T-cell (primary cell): ENCODE measurements at regions not wholly inside any gene's neighbourhood (a gene's known extent, or its start where the extent isn't known, plus 50 kb on each side); places are given as distances from the start of the nearest gene placed in this dataset.
"Not testable (repeated sequence)": the region's sequence is repeated elsewhere in the genome, so short reads cannot be mapped to it uniquely, and the experiment has no call there.

Experiments used
- ATAC-seq, 4 experiments: fragments of 200-7000 bp in 3 of 4; fragments of 150-1000 bp in 1 of 4; cut with Tn5 transposase; replicated peaks in 1 of 4; 1 replicate in 3 of 4; 2 replicates in 1 of 4; pipeline ENCODE4 v1.10.0; 2021; ENCODE audit warnings: moderate library complexity in 3 of 4, mild to moderate bottlenecking in 2 of 4, moderate number of reproducible peaks in 1 of 4
- CTCF ChIA-PET, 2 donors: fragments of 300-600 bp; sonication (Branson Sonifier 250); formaldehyde crosslinking; loops; one replicate each; lab custom pipeline; 2022; ENCODE audit warnings: antibody characterized with exemption in 2 of 2; lab: Charles Lee
- POLR2A ChIA-PET, 2 donors: fragments of 300-600 bp; sonication (Branson Sonifier 250); formaldehyde crosslinking; loops; one replicate each; lab custom pipeline; 2022; ENCODE audit warnings: antibody characterized with exemption in 2 of 2; lab: Charles Lee
- DNase-seq, 35 experiments: peaks; one replicate each; pipeline versions ENCODE4 v3.0.0 to v3.0.0-alpha.2; 2013 to 2023
- H3K27ac ChIP-seq: one replicate; pipeline ENCODE4 v1.5.1; 2013; ENCODE audit warnings: low read length
- H3K27me3 ChIP-seq, 2 experiments: replicated peaks in 1 of 2; 1 replicate in 1 of 2; 2 replicates in 1 of 2; pipeline versions ENCODE4 v1.6.1 to v1.7.0; 2013; ENCODE audit warnings: low read length in 1 of 2, mixed read lengths in 1 of 2; ENCODE audit not compliant: control insufficient read depth in 2 of 2, insufficient read depth in 2 of 2; ENCODE audit errors: extremely low read depth in 1 of 2
- H3K36me3 ChIP-seq, 2 donors: 1 replicate in 1 of 2; 2 replicates in 1 of 2; pipeline versions ENCODE4 v1.6.1 to v1.7.0; 2013; ENCODE audit warnings: low read length in 1 of 2; ENCODE audit not compliant: control insufficient read depth in 2 of 2, insufficient read depth in 1 of 2; ENCODE audit errors: extremely low read depth in 1 of 2
- H3K4me1 ChIP-seq, 2 experiments: 1 replicate in 1 of 2; 2 replicates in 1 of 2; pipeline versions ENCODE4 v1.6.1 to v1.7.0; 2013; ENCODE audit warnings: low read length in 2 of 2, mixed read lengths in 1 of 2; ENCODE audit not compliant: insufficient read depth in 2 of 2, control insufficient read depth in 1 of 2; ENCODE audit errors: extremely low read depth in 1 of 2
- H3K4me3 ChIP-seq, 2 donors: 1 replicate in 1 of 2; 2 replicates in 1 of 2; pipeline versions ENCODE4 v1.5.1 to v1.7.0; 2013; ENCODE audit warnings: mild to moderate bottlenecking in 2 of 2, low read length in 1 of 2, moderate library complexity in 1 of 2; ENCODE audit not compliant: control insufficient read depth in 1 of 2; ENCODE audit errors: extremely low read depth in 1 of 2
- H3K9me3 ChIP-seq: 2 replicates; pipeline ENCODE4 v1.7.0; 2013
- H3K27ac Mint-ChIP-seq, 2 donors: one replicate each; pipeline ENCODE4 v1.8.0; 2020 to 2021; ENCODE audit warnings: mild to moderate bottlenecking in 2 of 2, mixed read lengths in 2 of 2
- H3K27me3 Mint-ChIP-seq, 2 donors: one replicate each; pipeline ENCODE4 v1.8.0; 2021 to 2022; ENCODE audit warnings: mixed read lengths in 2 of 2
- H3K36me3 Mint-ChIP-seq: one replicate; pipeline ENCODE4 v1.8.0; 2021; ENCODE audit warnings: mixed read lengths
- H3K4me1 Mint-ChIP-seq, 3 donors: one replicate each; pipeline ENCODE4 v1.8.0; 2020 to 2022; ENCODE audit warnings: mixed read lengths in 3 of 3, mild to moderate bottlenecking in 1 of 3
- H3K4me3 Mint-ChIP-seq, 3 donors: one replicate each; pipeline ENCODE4 v1.8.0; 2020 to 2022; ENCODE audit warnings: mild to moderate bottlenecking in 3 of 3, mixed read lengths in 3 of 3, moderate library complexity in 3 of 3
- H3K9me3 Mint-ChIP-seq, 3 donors: one replicate each; pipeline ENCODE4 v1.8.0; 2020 to 2022; ENCODE audit warnings: mixed read lengths in 3 of 3
- WGBS: methylation state at CpG from one replicate; pipeline ENCODE4 v1.1.5; 2013; ENCODE audit warnings: missing lambda C conversion rate; ENCODE audit not compliant: insufficient coverage; 5-methylcytosine and 5-hydroxymethylcytosine counted together

DNA sequence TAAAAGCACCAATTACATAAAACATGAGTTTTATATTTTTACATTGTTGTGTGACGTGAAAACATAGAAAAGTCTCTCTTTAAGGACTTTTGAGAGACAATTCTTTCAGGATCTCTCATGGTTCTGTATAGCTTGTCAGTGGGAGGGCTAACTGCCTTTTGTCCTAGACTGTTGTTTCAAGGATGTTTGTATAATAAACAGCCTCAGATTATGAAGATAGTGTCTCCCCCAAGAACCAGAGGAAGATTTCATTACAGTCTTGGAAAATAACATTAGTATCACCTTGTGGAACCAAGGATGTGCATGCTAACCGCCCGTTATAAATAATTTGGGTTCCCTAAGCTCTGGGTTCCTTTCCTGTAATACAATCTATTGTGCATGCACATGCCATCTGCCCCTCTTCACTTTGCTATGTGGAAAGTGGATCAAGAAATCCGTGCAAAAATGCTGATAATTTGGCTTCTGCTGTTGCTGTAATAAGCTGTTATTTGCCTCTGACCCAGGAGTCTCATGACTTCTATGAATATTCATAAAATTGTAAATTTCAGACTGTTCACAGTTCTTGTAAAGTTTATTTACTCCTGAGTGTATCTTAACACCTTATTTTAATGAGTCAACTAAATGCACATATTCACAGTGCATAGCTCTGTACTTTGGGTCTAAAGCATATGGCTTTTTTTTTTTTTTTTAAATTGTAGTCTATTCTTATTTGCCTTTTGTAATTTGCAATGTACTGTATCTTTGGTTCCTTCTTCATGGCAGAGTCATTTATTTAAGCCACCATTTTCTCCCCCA is 265.5 kb downstream of the PTH2R start:
- DNase-seq (no peak), ATAC-seq (no peak)
- Histone ChIP-seq H3K4me3 (no peak overlapping the region), H3K9me3 (no peaks in the 10 kb centered on the region), H3K4me1 (no peaks in the 10 kb centered on the region), H3K36me3 (no peaks in the 10 kb centered on the region), H3K27ac (no peak overlapping the region), H3K27me3 (no peaks in the 10 kb centered on the region)
- CTCF ChIA-PET = no interaction called here
- POLR2A ChIA-PET = no interaction called here
- H3K4me3 Mint-ChIP-seq = no peak overlapping the region
- no peaks in the 10 kb centered on the region for H3K36me3 Mint-ChIP-seq
- peaks cover under 1 to 3% (median 3%) of the 10 kb centered on the region in 3 donors for H3K9me3 Mint-ChIP-seq
- no peaks in the 10 kb centered on the region for H3K4me1 Mint-ChIP-seq
- no peaks in the 10 kb centered on the region for H3K27me3 Mint-ChIP-seq
- no peak overlapping the region for H3K27ac Mint-ChIP-seq
- WGBS = no CpG with 5 or more reads among the region's 4 CpGs

DNA sequence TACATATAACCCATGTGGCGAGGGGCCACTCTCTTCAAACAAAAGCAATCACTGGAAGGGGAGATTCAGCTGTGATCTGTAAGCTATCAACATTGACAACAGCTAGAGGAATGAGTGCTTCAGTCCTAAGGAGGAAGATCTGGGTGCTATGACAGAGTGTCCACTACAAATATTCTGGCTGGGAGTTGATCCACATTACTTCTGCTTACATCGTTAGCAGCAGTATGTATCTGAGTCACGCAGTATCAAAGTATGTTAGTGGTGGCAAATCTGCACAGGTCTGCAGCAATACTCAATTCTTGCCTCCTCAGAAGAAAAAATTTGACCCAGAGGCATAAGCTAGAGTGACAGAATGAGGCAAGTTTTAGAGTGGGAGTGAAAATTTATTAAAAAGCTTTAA is 267.0 kb downstream of the PTH2R start:
- ChIA-PET POLR2A (no interaction called here), CTCF (no interaction called here)
- Histone ChIP-seq H3K9me3 (no peaks in the 10 kb centered on the region), H3K27me3 (no peaks in the 10 kb centered on the region), H3K27ac (no peak overlapping the region), H3K36me3 (no peaks in the 10 kb centered on the region), H3K4me1 (no peaks in the 10 kb centered on the region), H3K4me3 (no peak overlapping the region)
- Mint-ChIP-seq H3K27ac (no peak overlapping the region), H3K36me3 (no peaks in the 10 kb centered on the region), H3K4me1 (no peaks in the 10 kb centered on the region), H3K27me3 (no peaks in the 10 kb centered on the region), H3K9me3 (peaks cover 3 to 7% (median 6%) of the 10 kb centered on the region in 3 donors), H3K4me3 (no peak overlapping the region)
- ATAC-seq (peak in 1 of 4 experiments; percentile 15), DNase-seq (no peak)
- no CpG with 5 or more reads among the region's 3 CpGs for WGBS

DNA sequence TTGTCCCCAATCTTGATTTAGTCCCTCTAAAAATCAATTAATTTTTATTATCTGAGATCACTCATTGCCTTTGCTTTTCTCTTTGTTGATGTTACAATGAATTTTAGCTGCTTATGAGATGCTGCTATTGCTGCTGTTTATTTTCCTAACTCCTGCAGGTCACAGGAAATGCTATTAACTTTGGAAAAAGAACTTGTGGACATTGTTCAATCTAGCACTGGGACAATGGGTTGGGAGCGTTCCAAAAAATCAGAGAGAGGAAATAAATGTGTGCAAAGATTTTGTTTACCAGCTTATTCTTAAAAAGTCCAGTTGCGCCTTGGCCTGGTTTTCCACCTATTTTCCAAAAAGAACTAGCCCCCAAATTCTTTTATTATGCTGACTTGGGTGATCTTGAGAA is 268.3 kb downstream of the PTH2R start:
- Histone ChIP-seq H3K4me3 (no peak overlapping the region), H3K36me3 (no peaks in the 10 kb centered on the region), H3K9me3 (no peaks in the 10 kb centered on the region), H3K4me1 (no peaks in the 10 kb centered on the region), H3K27me3 (no peaks in the 10 kb centered on the region), H3K27ac (no peak overlapping the region)
- WGBS = no CpG with 5 or more reads among the region's 2 CpGs
- Mint-ChIP-seq H3K27ac (no peak overlapping the region), H3K4me3 (no peak overlapping the region), H3K36me3 (no peaks in the 10 kb centered on the region), H3K4me1 (no peaks in the 10 kb centered on the region), H3K27me3 (no peaks in the 10 kb centered on the region), H3K9me3 (peaks cover 3 to 7% (median 6%) of the 10 kb centered on the region in 3 donors)
- no peak for ATAC-seq
- ChIA-PET POLR2A (no interaction called here), CTCF (no interaction called here)
- DNase-seq = no peak

DNA sequence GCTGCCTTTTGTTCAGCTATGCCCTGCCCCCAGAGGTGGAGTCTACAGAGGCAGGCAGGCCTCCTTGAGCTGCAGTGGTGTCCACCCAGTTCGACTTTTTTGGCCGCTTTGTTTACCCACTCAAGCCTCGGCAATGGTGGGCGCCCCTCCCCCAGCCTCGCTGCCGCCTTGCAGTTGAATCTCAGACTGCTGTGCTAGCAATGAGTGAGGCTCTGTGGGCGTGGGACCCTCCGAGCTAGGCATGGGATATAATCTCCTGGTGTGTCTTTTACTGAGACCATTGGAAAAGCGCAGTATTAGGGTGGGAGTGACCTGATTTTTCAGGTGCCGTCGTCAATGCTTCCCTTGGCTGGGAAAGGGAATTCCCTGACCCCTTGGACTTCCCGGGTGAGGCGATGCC is 279.3 kb downstream of the PTH2R start:
- H3K27ac Mint-ChIP-seq, H3K4me1 Mint-ChIP-seq, H3K27me3 ChIP-seq, H3K36me3 ChIP-seq, ATAC-seq, H3K9me3 ChIP-seq, CTCF ChIA-PET, H3K27me3 Mint-ChIP-seq, H3K4me1 ChIP-seq, DNase-seq, H3K4me3 ChIP-seq, H3K4me3 Mint-ChIP-seq, POLR2A ChIA-PET, H3K27ac ChIP-seq, H3K36me3 Mint-ChIP-seq: not testable (repeated sequence)
- 86% methylated on average over 9 of the region's 13 CpGs for WGBS
- peaks cover 9 to 26% (median 22%) of the 10 kb centered on the region in 3 donors for H3K9me3 Mint-ChIP-seq

DNA sequence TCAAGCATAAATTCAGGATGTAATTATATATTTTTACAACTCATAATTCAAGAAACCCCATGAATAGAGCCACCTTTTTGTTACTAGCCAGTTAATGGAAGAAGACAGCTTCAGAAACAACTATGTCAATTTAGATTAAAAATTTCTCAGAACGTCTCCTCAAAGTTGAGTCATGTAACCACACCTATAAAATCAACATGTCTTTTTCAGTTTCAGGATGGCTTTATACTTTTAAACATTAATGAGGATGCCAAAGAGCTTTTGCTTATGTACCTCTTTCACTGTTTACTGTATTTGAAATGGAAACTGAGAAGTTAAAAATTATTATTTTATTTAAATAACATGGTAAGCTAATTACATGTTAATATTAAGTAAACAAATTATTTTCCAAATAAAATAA is 280.1 kb downstream of the PTH2R start:
- WGBS = no CpG with 5 or more reads among the region's 1 CpG
- H3K27ac ChIP-seq = no peak overlapping the region
- H3K4me3 Mint-ChIP-seq = no peak overlapping the region
- no peaks in the 10 kb centered on the region for H3K36me3 Mint-ChIP-seq
- H3K27me3 ChIP-seq = no peaks in the 10 kb centered on the region
- no peak overlapping the region for H3K4me3 ChIP-seq
- DNase-seq (no peak), ATAC-seq (no peak)
- no peaks in the 10 kb centered on the region for H3K9me3 ChIP-seq
- H3K27me3 Mint-ChIP-seq = no peaks in the 10 kb centered on the region
- H3K36me3 ChIP-seq = no peaks in the 10 kb centered on the region
- no peaks in the 10 kb centered on the region for H3K4me1 Mint-ChIP-seq
- no peaks in the 10 kb centered on the region for H3K4me1 ChIP-seq
- ChIA-PET POLR2A (no interaction called here), CTCF (interaction anchor here in 1 of 2 donors (0.7 kb wide), 1 partner anchor 1115 kb away, joined by 4 read pairs; no protein-coding TSS in a partner anchor)
- peaks cover 9 to 30% (median 22%) of the 10 kb centered on the region in 3 donors for H3K9me3 Mint-ChIP-seq
- H3K27ac Mint-ChIP-seq = no peak overlapping the region

DNA sequence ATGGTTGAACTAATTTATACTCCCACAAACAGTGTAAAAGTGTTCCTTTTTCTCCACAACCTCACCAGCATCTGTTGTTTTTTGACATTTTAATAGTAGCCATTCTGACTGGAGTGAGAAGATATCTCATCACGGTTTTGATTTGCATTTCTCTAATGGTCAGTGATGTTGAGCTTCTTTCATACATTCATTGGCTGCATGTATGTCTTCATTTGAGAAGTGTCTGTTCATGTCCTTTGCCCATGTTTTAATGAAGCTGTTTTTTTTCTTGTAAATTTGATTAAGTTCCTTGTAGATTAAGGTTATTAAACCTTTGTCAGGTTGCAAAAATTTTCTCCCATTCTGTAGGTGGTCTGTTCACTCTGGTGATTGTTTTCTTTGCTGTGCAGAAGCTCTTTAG is 281.1 kb downstream of the PTH2R start:
- H3K9me3 ChIP-seq, H3K27ac ChIP-seq, H3K27me3 Mint-ChIP-seq, H3K4me3 ChIP-seq, POLR2A ChIA-PET, H3K36me3 Mint-ChIP-seq, ATAC-seq, H3K36me3 ChIP-seq, H3K4me3 Mint-ChIP-seq, DNase-seq, H3K27me3 ChIP-seq, CTCF ChIA-PET, H3K4me1 ChIP-seq, H3K4me1 Mint-ChIP-seq, H3K27ac Mint-ChIP-seq: not testable (repeated sequence)
- peaks cover 3 to 31% (median 18%) of the 10 kb centered on the region in 3 donors for H3K9me3 Mint-ChIP-seq
- no CpG with 5 or more reads among the region's 1 CpG for WGBS
